ENCODE measurements at regions not wholly inside any gene's neighbourhood (a gene's known extent, or its start where the extent isn't known, plus 50 kb on each side); places are given as distances from the start of the nearest gene placed in this dataset.

DNA sequence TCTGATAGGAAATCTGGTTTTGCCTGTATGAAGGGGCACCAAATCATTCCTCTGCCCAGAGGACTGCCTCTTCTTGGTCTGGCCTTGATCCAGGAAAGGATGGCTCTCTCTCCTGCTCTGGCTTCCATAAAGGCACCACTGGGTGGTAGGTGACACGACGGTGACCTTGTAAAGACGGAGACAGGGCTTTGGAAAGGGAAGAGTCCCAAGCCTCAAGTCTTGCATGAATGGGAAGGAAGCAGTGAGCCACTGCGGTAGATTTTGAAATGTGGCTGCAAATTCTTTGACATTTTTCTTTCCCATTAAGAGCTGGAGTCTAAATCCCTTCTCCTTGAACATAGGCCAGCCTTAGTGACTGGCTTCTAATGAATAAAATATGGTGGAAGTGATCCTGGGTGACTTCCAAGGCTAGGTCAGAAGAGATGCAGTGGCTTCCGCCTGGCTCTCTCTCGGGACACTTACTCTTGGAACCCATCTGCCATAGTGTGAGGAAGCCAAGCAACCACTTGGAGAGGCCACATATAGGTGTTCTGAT, 347.4 kb downstream of the BCOR start:
- TF ChIP-seq, protein P1, sequence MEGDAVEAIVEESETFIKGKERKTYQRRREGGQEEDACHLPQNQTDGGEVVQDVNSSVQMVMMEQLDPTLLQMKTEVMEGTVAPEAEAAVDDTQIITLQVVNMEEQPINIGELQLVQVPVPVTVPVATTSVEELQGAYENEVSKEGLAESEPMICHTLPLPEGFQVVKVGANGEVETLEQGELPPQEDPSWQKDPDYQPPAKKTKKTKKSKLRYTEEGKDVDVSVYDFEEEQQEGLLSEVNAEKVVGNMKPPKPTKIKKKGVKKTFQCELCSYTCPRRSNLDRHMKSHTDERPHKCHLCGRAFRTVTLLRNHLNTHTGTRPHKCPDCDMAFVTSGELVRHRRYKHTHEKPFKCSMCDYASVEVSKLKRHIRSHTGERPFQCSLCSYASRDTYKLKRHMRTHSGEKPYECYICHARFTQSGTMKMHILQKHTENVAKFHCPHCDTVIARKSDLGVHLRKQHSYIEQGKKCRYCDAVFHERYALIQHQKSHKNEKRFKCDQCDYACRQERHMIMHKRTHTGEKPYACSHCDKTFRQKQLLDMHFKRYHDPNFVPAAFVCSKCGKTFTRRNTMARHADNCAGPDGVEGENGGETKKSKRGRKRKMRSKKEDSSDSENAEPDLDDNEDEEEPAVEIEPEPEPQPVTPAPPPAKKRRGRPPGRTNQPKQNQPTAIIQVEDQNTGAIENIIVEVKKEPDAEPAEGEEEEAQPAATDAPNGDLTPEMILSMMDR (IDR thresholded peaks at IDR 0.05; ENCODE audit: borderline replicate concordance, insufficient read depth, low read depth, low read length), result no peak
- H3K4me3 ChIP-seq (ENCODE audit: low read depth, low read length), result no peak overlapping the region

DNA sequence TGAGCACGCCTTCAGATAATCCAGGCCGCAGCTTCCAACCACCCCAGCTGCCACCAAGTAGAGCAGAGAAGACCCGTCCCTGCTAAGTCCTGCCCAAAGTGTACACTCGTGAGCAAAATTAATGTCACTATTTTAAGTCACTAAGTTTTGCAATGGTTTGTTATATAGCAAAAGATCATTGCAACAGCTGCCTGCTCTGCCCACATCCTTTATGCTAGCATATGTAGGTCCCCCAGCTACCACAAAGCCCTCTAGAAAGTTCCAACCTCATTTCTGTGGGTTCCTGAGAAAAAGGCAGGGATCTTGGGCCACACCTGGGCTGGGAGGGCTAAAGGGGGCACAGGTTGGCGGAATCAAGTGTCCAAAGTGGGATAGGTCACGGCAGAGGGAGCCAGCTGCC, 346.9 kb downstream of the BCOR start:
- TF ChIP-seq, protein P1 (IDR thresholded peaks at IDR 0.05; ENCODE audit: borderline replicate concordance, insufficient read depth, low read depth, low read length), result no peak

GRCh38 chrX:39752815-39753214, 344.9 kb downstream of the BCOR start:
- TF ChIP-seq, protein P1 (IDR thresholded peaks at IDR 0.05; ENCODE audit: borderline replicate concordance, insufficient read depth, low read depth, low read length), result no peak
- H3K4me3 ChIP-seq (ENCODE audit: low read depth, low read length), result no peak overlapping the region

More for the DNA sequence above, 346.9 kb downstream of the BCOR start:
- no peak overlapping the region for H3K4me3 ChIP-seq (ENCODE audit: low read depth, low read length)

GRCh38 chrX:39753293-39753996, 344.3 kb downstream of the BCOR start:
- no peak overlapping the region for H3K4me3 ChIP-seq (ENCODE audit: low read depth, low read length)
- TF ChIP-seq, protein P1 (IDR thresholded peaks at IDR 0.05; ENCODE audit: borderline replicate concordance, insufficient read depth, low read depth, low read length), result no peak

DNA sequence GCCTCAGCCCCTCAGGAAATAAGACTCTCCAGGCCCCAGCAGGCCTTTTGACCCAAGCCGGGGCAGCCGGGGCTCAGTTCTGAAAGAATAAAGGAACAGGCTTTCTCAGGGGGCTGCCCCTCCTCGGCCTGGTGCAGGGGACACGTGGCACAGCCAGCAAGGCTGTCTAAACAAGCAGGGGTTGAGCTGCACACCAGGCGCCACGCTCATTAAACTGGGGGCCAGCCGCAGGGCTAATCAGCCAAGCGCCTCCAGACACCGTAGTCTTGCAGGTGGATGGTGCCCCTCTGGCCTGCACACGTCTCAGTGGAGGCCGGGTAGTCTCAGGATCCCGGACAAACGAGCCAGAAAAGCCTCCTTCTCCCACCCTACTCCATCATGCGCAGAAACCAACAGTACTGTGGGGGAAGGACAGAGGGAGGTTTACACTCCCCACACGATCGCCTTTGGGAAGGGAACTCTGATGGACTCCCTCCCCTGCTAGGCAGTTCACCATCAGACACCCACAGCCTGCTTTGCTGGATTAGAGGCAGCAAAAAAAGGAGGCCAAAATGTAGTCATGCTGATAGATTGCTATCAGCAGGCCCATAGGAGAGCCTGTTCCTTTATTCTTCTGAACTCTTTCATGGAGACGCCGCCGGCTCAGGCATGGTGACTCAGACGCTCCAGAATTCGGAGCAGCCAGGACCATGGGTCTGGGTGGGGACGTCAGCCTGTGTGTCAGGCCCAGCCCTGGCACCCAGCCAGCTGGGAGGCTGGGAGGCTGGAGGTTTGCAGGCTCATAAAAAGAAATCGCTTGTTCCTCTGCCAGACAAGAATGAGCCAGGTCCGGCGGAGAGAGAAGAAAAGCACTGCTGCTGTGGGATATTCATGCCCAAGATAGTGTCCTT, 342.4 kb downstream of the BCOR start:
- TF ChIP-seq, protein P1 (IDR thresholded peaks at IDR 0.05; ENCODE audit: borderline replicate concordance, insufficient read depth, low read depth, low read length), result no peak
- no peak overlapping the region for H3K4me3 ChIP-seq (ENCODE audit: low read depth, low read length)

GRCh38 chrX:39756086-39756883, 341.5 kb downstream of the BCOR start:
- TF ChIP-seq, protein P1 (IDR thresholded peaks at IDR 0.05; ENCODE audit: borderline replicate concordance, insufficient read depth, low read depth, low read length), result no peak
- no peak overlapping the region for H3K4me3 ChIP-seq (ENCODE audit: low read depth, low read length)

Data from GM12875 (cell line).